IMR-90 (cell line): ENCODE measurements at regions not wholly inside any gene's neighbourhood (a gene's known extent, or its start where the extent isn't known, plus 50 kb on each side); places are given as distances from the start of the nearest gene placed in this dataset.
"Not testable (repeated sequence)": the region's sequence is repeated elsewhere in the genome, so short reads cannot be mapped to it uniquely, and the experiment has no call there.

Source experiments
- ATAC-seq: fragments of 200-7000 bp; cut with Tn5 transposase; 2 replicates; pipeline ENCODE4 v1.9.1; 2020; ENCODE audit warnings: low read depth, mild to moderate bottlenecking, moderate library complexity
- BruUV-seq: library from RNA; stranded (reverse); fragments of 400-500 nt; replicated peaks from 2 replicates; lab custom pipeline; 2021; lab: Mats Ljungman, UMichigan
- CTCF ChIA-PET: fragments of 300-600 bp; formaldehyde crosslinking; extraction: SDS; loops from one replicate; lab custom pipeline; 2021; ENCODE audit warnings: antibody characterized with exemption; lab: Yijun Ruan, JAX
- POLR2A ChIA-PET: fragments of 300-600 bp; sonication (Branson Sonifier 250); formaldehyde crosslinking; loops from one replicate; lab custom pipeline; 2022; ENCODE audit warnings: antibody characterized with exemption; ENCODE audit not compliant: unreplicated experiment; lab: Charles Lee
- DNase-seq: peaks from one replicate; pipeline ENCODE4 v3.0.0; 2013
- H2AFZ ChIP-seq: replicated peaks from 2 replicates; pipeline ENCODE3; 2013; ENCODE audit warnings: low read length, mild to moderate bottlenecking; ENCODE audit not compliant: poor library complexity
- H2AK5ac ChIP-seq: 2 replicates; pipeline ENCODE4 v1.6.1; 2013; ENCODE audit warnings: low read depth, low read length, inconsistent platforms
- H2AK9ac ChIP-seq: replicated peaks from 2 replicates; pipeline ENCODE3; 2013; ENCODE audit warnings: mild to moderate bottlenecking, low read depth, low read length, moderate library complexity; ENCODE audit not compliant: poor library complexity
- H2BK120ac ChIP-seq: 2 replicates; pipeline ENCODE4 v1.6.1; 2013; ENCODE audit warnings: low read depth, low read length, inconsistent platforms
- H2BK15ac ChIP-seq: 3 replicates; pipeline ENCODE4 v1.6.1; 2013; ENCODE audit warnings: low read depth, low read length, inconsistent platforms
- H2BK20ac ChIP-seq: 2 replicates; pipeline ENCODE4 v1.6.1; 2013; ENCODE audit warnings: low read depth, mild to moderate bottlenecking, inconsistent platforms, low read length, moderate library complexity
- H2BK5ac ChIP-seq: 2 replicates; pipeline ENCODE4 v1.6.1; 2013; ENCODE audit warnings: mild to moderate bottlenecking, low read depth, low read length, inconsistent platforms; ENCODE audit not compliant: poor library complexity, severe bottlenecking
- H3K14ac ChIP-seq: replicated peaks from 2 replicates; pipeline ENCODE4 v1.6.1; 2013; ENCODE audit warnings: low read depth, low read length, inconsistent platforms
- H3K18ac ChIP-seq: 2 replicates; pipeline ENCODE4 v1.6.1; 2013; ENCODE audit warnings: low read depth, low read length, control low read depth
- H3K23ac ChIP-seq: 2 replicates; pipeline ENCODE4 v1.6.1; 2013; ENCODE audit warnings: low read depth, low read length, inconsistent platforms
- H3K27ac ChIP-seq: 2 replicates; pipeline ENCODE4 v1.5.1; 2013; ENCODE audit warnings: mild to moderate bottlenecking, control low read depth, low read length; ENCODE audit not compliant: insufficient read depth
- H3K27me3 ChIP-seq: 2 replicates; pipeline ENCODE4 v1.6.1; 2013; ENCODE audit warnings: low read length; ENCODE audit not compliant: control insufficient read depth, insufficient read depth
- H3K36me3 ChIP-seq: 2 replicates; pipeline ENCODE4 v1.6.1; 2013; ENCODE audit warnings: low read length, mixed read lengths; ENCODE audit not compliant: control insufficient read depth, insufficient read depth
- H3K4ac ChIP-seq: 2 replicates; pipeline ENCODE4 v1.6.1; 2013; ENCODE audit warnings: low read depth, low read length, inconsistent platforms
- H3K4me1 ChIP-seq: 2 replicates; pipeline ENCODE4 v1.6.1; 2013; ENCODE audit warnings: low read length, mixed read lengths; ENCODE audit not compliant: control insufficient read depth, insufficient read depth
- H3K4me2 ChIP-seq: 2 replicates; pipeline ENCODE4 v1.6.1; 2013; ENCODE audit warnings: low read depth, mild to moderate bottlenecking, control low read depth, low read length, moderate library complexity
- H3K4me3 ChIP-seq: 2 replicates; pipeline ENCODE4 v1.5.1; 2013; ENCODE audit warnings: low read depth, mild to moderate bottlenecking, control low read depth, low read length, moderate library complexity; ENCODE audit not compliant: insufficient read depth
- H3K56ac ChIP-seq: 2 replicates; pipeline ENCODE4 v1.6.1; 2013; ENCODE audit warnings: low read length, inconsistent platforms; ENCODE audit not compliant: insufficient read depth; ENCODE audit errors: extremely low read depth
- H3K79me1 ChIP-seq, 2 experiments: 2 replicates each; pipeline ENCODE4 v1.6.1; 2013; ENCODE audit warnings: low read length in 2 of 2, inconsistent platforms in 1 of 2, low read depth in 1 of 2
- H3K9ac ChIP-seq: 2 replicates; pipeline ENCODE4 v1.6.1; 2013; ENCODE audit warnings: low read depth, low read length, control low read depth
- H3K9me1 ChIP-seq: 2 replicates; pipeline ENCODE4 v1.6.1; 2013; ENCODE audit warnings: low read length, inconsistent platforms; ENCODE audit not compliant: insufficient read depth
- H3K9me3 ChIP-seq: 2 replicates; pipeline ENCODE4 v1.6.1; 2013; ENCODE audit warnings: low read length; ENCODE audit not compliant: control insufficient read depth, insufficient read depth
- H4K20me1 ChIP-seq: 2 replicates; pipeline ENCODE4 v1.6.1; 2013; ENCODE audit warnings: low read length, inconsistent platforms; ENCODE audit not compliant: insufficient read depth
- H4K5ac ChIP-seq: 2 replicates; pipeline ENCODE4 v1.6.1; 2013; ENCODE audit warnings: mild to moderate bottlenecking, low read depth, low read length, control low read depth
- H4K8ac ChIP-seq, 2 experiments: 2 replicates each; pipeline ENCODE4 v1.6.1; 2013; ENCODE audit warnings: low read depth in 2 of 2, low read length in 2 of 2, control low read depth in 1 of 2, inconsistent platforms in 1 of 2
- H4K91ac ChIP-seq: 2 replicates; pipeline ENCODE4 v1.6.1; 2013; ENCODE audit warnings: low read depth, low read length, inconsistent platforms; ENCODE audit not compliant: insufficient read depth
- WGBS, 2 experiments: methylation state at CpG; one replicate each; pipeline versions ENCODE4 v1.1.5 to v1.1.7; 2013; ENCODE audit warnings: missing lambda C conversion rate in 2 of 2; ENCODE audit not compliant: insufficient read length in 1 of 2; ENCODE audit errors: extremely low coverage in 2 of 2; 5-methylcytosine and 5-hydroxymethylcytosine counted together
- dilution Hi-C: fragments of 300-500 bp; cut with HindIII; formaldehyde crosslinking; loops from one replicate; pipeline ENCODE4 v1.14.3; 2018; ENCODE audit warnings: low sequenced_read_pairs; ENCODE audit not compliant: unreplicated experiment
- in situ Hi-C: fragments of 300-500 bp; cut with MboI; formaldehyde crosslinking; loops from 3 replicates; pipeline ENCODE4 v1.14.3; 2019; ENCODE audit warnings: low sequenced_read_pairs, inconsistent platforms, mixed read lengths
- intact Hi-C: fragments of 100-400 bp; cut with micrococcal nuclease; formaldehyde crosslinking; loops from 2 replicates; pipeline ENCODE4 v1.10.0; 2022

GRCh38 chr2:110264804-110265203 lies 52.5 kb upstream of the MTLN start:
- H3K4me3 ChIP-seq, in situ Hi-C loops, POLR2A ChIA-PET, CTCF ChIA-PET, dilution Hi-C loops, DNase-seq, H2BK120ac ChIP-seq, ATAC-seq, H3K4ac ChIP-seq, H3K27ac ChIP-seq, H4K20me1 ChIP-seq, H3K79me1 ChIP-seq, H3K9ac ChIP-seq, H3K9me3 ChIP-seq, H2BK5ac ChIP-seq, BruUV-seq, H3K4me2 ChIP-seq, H2BK20ac ChIP-seq, H3K4me1 ChIP-seq, H2BK15ac ChIP-seq, H3K36me3 ChIP-seq, H3K23ac ChIP-seq, H3K14ac ChIP-seq, H3K9me1 ChIP-seq, H4K5ac ChIP-seq, H4K8ac ChIP-seq, H3K56ac ChIP-seq, H3K27me3 ChIP-seq, H2AK5ac ChIP-seq, H2AK9ac ChIP-seq, H2AFZ ChIP-seq, intact Hi-C loops, H4K91ac ChIP-seq, H3K18ac ChIP-seq: not testable (repeated sequence)
- WGBS, 2 experiments = no CpG with 5 or more reads among the region's 1 CpG

- H3K9ac ChIP-seq, H2AK5ac ChIP-seq, H2BK120ac ChIP-seq, H3K36me3 ChIP-seq, dilution Hi-C loops, H4K91ac ChIP-seq, CTCF ChIA-PET, H4K8ac ChIP-seq, H2AFZ ChIP-seq, H4K20me1 ChIP-seq, H3K27me3 ChIP-seq, H3K14ac ChIP-seq, H3K4ac ChIP-seq, H3K4me2 ChIP-seq, H3K27ac ChIP-seq, H3K79me1 ChIP-seq, H3K18ac ChIP-seq, H3K9me3 ChIP-seq, H2AK9ac ChIP-seq, H3K9me1 ChIP-seq, H3K23ac ChIP-seq, in situ Hi-C loops, POLR2A ChIA-PET, DNase-seq, intact Hi-C loops, H4K5ac ChIP-seq, H3K4me3 ChIP-seq, BruUV-seq, H2BK20ac ChIP-seq, H2BK15ac ChIP-seq, H3K4me1 ChIP-seq, H2BK5ac ChIP-seq, ATAC-seq, H3K56ac ChIP-seq: not testable (repeated sequence)
- no CpG with 5 or more reads among the region's 3 CpGs for WGBS, 2 experiments
Observed at GRCh38 chr2:110264076-110264681, 51.8 kb upstream of the MTLN start.
